Gastrocnemius medialis (tissue), 4 donors: ENCODE measurements at regions not wholly inside any gene's neighbourhood (a gene's known extent, or its start where the extent isn't known, plus 50 kb on each side); places are given as distances from the start of the nearest gene placed in this dataset.

ENCODE experiments used
- ATAC-seq, 2 donors: fragments of 150-250 bp; one replicate each; pipeline ENCODE4 v1.9.1; 2016
- DNase-seq, 2 donors: peaks; one replicate each; pipeline ENCODE4 v3.0.0-alpha.2; 2019
- H3K27ac ChIP-seq, 4 donors: fragments of 200-600 bp; sonication (generic); 1 replicate in 1 of 4; 2 replicates in 3 of 4; pipeline ENCODE4 v1.5.1; 2016 to 2018; ENCODE audit warnings: mild to moderate bottlenecking in 2 of 4, moderate library complexity in 1 of 4
- H3K27me3 ChIP-seq, 3 donors: fragments of 200-600 bp; sonication (generic) in 2 of 3; 1 replicate in 1 of 3; 2 replicates in 2 of 3; pipeline versions ENCODE4 v1.5.1 to v1.6.0; 2016 to 2019; ENCODE audit warnings: mild to moderate bottlenecking in 1 of 3, moderate library complexity in 1 of 3
- H3K36me3 ChIP-seq, 2 donors: fragments of 200-600 bp; sonication (generic) in 1 of 2; one replicate each; pipeline ENCODE4 v1.5.1; 2017 to 2018
- H3K4me1 ChIP-seq, 2 donors: fragments of 200-600 bp; sonication (generic) in 1 of 2; one replicate each; pipeline ENCODE4 v1.5.1; 2016 to 2017; ENCODE audit warnings: mild to moderate bottlenecking in 2 of 2
- H3K4me3 ChIP-seq, 4 donors: fragments of 200-600 bp; sonication (generic) in 3 of 4; 1 replicate in 1 of 4; 2 replicates in 3 of 4; pipeline ENCODE4 v1.5.1; 2016 to 2019; ENCODE audit warnings: mild to moderate bottlenecking in 2 of 4
- H3K9me3 ChIP-seq, 3 donors: fragments of 200-600 bp; sonication (generic) in 2 of 3; 1 replicate in 1 of 3; 2 replicates in 2 of 3; pipeline ENCODE4 v1.5.1; 2016 to 2019
- CTCF ChIP-seq, 5 experiments: fragments of 450-650 bp in 3 of 5; fragments of 200-600 bp in 2 of 5; sonication (generic) in 2 of 5; IDR thresholded peaks in 4 of 5; conservative IDR thresholded peaks in 1 of 5; 1 replicate in 4 of 5; 2 replicates in 1 of 5; pipeline ENCODE4 v1.5.1; 2016 to 2019; ENCODE audit warnings: antibody characterized with exemption in 5 of 5, mild to moderate bottlenecking in 3 of 5, moderate library complexity in 3 of 5
- POLR2A ChIP-seq, 2 donors: fragments of 450-650 bp; IDR thresholded peaks; one replicate each; pipeline ENCODE4 v1.6.1; 2017; ENCODE audit warnings: antibody characterized with exemption in 2 of 2, mild to moderate bottlenecking in 2 of 2, moderate library complexity in 2 of 2
- in situ Hi-C, 4 donors: fragments of 200-750 bp; cut with MboI; loops; one replicate each; pipeline versions ENCODE4 v1.15.0 to v1.8.0; 2017; ENCODE audit warnings: low sequenced_read_pairs in 4 of 4
- intact Hi-C: fragments of 100-400 bp; cut with DNase I; formaldehyde crosslinking; loops from one replicate; pipeline ENCODE4 v1.15.1; 2023; ENCODE audit warnings: low total_unique reads

DNA sequence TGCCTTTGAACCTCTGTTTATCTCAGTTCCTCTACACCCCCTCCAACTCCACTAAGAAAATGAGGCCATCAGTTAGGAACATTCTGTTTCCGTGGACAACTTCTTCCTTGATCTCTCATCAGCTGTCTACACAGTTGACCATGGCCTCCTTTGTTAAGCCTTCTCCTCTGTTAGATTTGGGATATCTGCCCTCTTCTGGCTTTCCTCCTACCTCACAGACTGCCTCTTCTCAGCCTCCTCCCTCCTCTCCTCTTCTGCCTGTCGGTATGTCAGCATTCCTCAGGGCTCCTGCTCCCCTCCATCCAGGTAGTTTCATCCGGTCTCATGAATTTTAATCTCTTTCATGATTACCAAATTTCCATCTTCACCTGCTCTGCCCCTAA is 454.9 kb downstream of the FOXO1 start:
- Histone ChIP-seq H3K27me3 (no peaks in the 10 kb centered on the region), H3K4me3 (no peak overlapping the region), H3K36me3 (no peaks in the 10 kb centered on the region), H3K27ac (no peak overlapping the region), H3K9me3 (no peaks in the 10 kb centered on the region), H3K4me1 (peaks cover 0 to 2% of the 10 kb centered on the region in 2 donors)
- ATAC-seq, result no peak
- intact Hi-C loops (no loop called here), in situ Hi-C loops (no loop called here)
- no peak for DNase-seq
- no peak for TF ChIP-seq POLR2A (IDR thresholded peaks at IDR 0.05)
- no peak for TF ChIP-seq CTCF (IDR thresholded peaks at IDR 0.05 in 4 of 5, conservative IDR thresholded peaks at IDR 0.05 in 1 of 5)

DNA sequence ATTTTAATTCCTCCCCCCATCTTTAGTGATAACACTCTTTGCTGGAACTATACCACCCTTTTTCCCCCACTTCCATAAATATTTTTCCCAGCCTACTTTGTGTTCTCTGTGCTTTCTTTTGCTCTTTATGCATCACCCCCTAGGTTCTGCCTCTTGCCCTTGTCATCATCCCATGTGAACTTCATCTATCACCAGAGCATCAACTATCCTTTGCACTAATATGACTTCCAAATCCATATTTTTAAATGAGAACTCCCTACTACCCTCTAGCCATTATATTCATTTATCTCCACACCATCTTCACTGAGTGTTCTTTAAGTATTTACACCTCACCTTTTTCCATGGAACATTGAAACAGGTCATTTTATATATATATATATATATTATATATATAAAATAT is 452.7 kb downstream of the FOXO1 start:
- Histone ChIP-seq H3K27me3 (no peaks in the 10 kb centered on the region), H3K27ac (no peak overlapping the region), H3K4me1 (no peaks in the 10 kb centered on the region), H3K9me3 (no peaks in the 10 kb centered on the region), H3K36me3 (no peaks in the 10 kb centered on the region), H3K4me3 (no peak overlapping the region)
- DNase-seq (no peak), ATAC-seq (no peak)
- no peak for TF ChIP-seq POLR2A (IDR thresholded peaks at IDR 0.05)
- no peak for TF ChIP-seq CTCF (IDR thresholded peaks at IDR 0.05 in 4 of 5, conservative IDR thresholded peaks at IDR 0.05 in 1 of 5)
- in situ Hi-C loops (no loop called here), intact Hi-C loops (no loop called here)

DNA sequence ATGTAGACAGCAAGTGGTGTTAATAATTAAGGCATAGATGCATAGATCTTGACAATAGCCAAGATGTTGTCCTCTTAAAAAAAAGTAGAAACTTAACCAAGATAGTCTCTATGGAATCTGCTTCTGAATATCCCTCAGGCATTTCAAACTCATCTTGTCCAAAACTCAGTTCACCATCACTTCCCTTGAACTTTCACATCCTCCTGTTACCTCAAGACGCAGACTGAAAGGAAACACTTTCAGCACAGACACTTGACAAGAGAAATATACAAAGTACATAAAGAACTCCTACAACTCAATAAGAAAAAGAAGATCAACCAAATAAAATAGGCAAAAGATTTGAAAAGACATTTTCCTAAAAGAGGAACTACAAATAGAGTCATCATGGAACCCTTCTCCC is 451.1 kb downstream of the FOXO1 start:
- no peak for TF ChIP-seq POLR2A (IDR thresholded peaks at IDR 0.05)
- TF ChIP-seq CTCF (IDR thresholded peaks at IDR 0.05 in 4 of 5, conservative IDR thresholded peaks at IDR 0.05 in 1 of 5), result no peak
- no peak for DNase-seq
- Histone ChIP-seq H3K9me3 (no peaks in the 10 kb centered on the region), H3K4me3 (no peak overlapping the region), H3K4me1 (peaks cover 0 to 1% of the 10 kb centered on the region in 2 donors), H3K27me3 (no peaks in the 10 kb centered on the region), H3K27ac (peak overlapping the region in 2 of 4 donors; percentile 1 to 49), H3K36me3 (no peaks in the 10 kb centered on the region)
- intact Hi-C loops, result no loop called here
- ATAC-seq, result no peak
- in situ Hi-C loops, result no loop called here

DNA sequence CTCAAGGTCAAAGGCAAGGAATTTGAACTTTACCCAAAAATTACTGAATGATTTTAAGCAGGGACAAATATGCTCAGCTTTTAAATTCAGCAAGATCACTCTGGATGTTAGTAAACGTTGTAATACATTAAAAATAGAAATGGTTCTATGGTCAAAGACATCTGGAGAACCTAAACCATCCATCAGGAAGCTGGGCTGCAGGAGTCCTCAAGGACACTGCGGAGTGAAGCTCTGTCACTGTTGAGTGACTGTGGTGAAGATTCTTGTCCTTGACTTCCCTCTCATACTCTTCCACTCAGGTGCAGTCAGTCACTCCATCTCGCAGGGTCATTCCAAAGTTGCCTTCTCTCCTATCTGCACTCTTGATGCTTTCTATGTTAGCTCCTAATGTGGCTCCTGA is 450.7 kb downstream of the FOXO1 start:
- intact Hi-C loops, result no loop called here
- Histone ChIP-seq H3K36me3 (no peaks in the 10 kb centered on the region), H3K27me3 (no peaks in the 10 kb centered on the region), H3K4me1 (peaks cover 2 to 5% of the 10 kb centered on the region in 2 donors), H3K9me3 (no peaks in the 10 kb centered on the region), H3K4me3 (no peak overlapping the region), H3K27ac (peak overlapping the region in 2 of 4 donors; percentile 1 to 49)
- DNase-seq (no peak), ATAC-seq (no peak)
- no peak for TF ChIP-seq CTCF (IDR thresholded peaks at IDR 0.05 in 4 of 5, conservative IDR thresholded peaks at IDR 0.05 in 1 of 5)
- TF ChIP-seq POLR2A (IDR thresholded peaks at IDR 0.05), result no peak
- in situ Hi-C loops, result no loop called here

DNA sequence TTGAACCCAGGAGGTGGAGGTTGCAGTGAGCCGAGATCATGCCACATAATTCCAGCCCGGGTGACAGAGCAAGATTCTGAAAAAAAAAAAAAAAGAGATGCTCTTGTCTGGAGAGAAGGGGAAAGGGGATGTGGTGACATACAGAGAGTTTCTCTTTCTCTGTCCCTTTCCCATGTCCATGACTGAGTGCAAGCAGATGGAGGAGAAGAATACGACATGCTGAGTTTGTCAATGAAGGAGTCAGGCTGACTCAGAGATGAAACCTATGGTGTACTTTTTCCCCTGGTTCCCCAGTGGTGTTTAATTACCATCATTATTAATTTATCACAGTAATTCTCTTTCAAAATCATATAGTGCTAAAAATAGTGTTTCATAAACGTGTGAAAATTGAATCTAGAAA is 448.8 kb downstream of the FOXO1 start:
- TF ChIP-seq CTCF (IDR thresholded peaks at IDR 0.05 in 4 of 5, conservative IDR thresholded peaks at IDR 0.05 in 1 of 5) (no peak), POLR2A (IDR thresholded peaks at IDR 0.05) (no peak)
- no peak overlapping the region for H3K27ac ChIP-seq
- no peak for ATAC-seq
- intact Hi-C loops, result no loop called here
- no peaks in the 10 kb centered on the region for H3K27me3 ChIP-seq
- H3K4me1 ChIP-seq, result peaks cover 13 to 25% of the 10 kb centered on the region in 2 donors
- no peaks in the 10 kb centered on the region for H3K36me3 ChIP-seq
- H3K9me3 ChIP-seq, result no peaks in the 10 kb centered on the region
- DNase-seq, result no peak
- in situ Hi-C loops, result no loop called here
- no peak overlapping the region for H3K4me3 ChIP-seq
